AG20443 (cell line): ENCODE measurements at regions not wholly inside any gene's neighbourhood (a gene's known extent, or its start where the extent isn't known, plus 50 kb on each side); places are given as distances from the start of the nearest gene placed in this dataset.
"Not testable (repeated sequence)": the region's sequence is repeated elsewhere in the genome, so short reads cannot be mapped to it uniquely, and the experiment has no call there.

Source experiments
- DNase-seq: peaks from one replicate; pipeline ENCODE4 v3.0.0; 2012; ENCODE audit warnings: low spot score, mixed read lengths

GRCh38 chr2:126952216-126952615 is 53.5 kb downstream of the TEX51 start:
- DNase-seq: no peak

GRCh38 chr2:126953483-126953882 is 54.8 kb downstream of the TEX51 start:
- no peak for DNase-seq

GRCh38 chr2:126954831-126955230 is 56.1 kb downstream of the TEX51 start:
- DNase-seq: no peak

GRCh38 chr2:126956773-126957172 is 58.1 kb downstream of the TEX51 start:
- DNase-seq: not testable (repeated sequence)

- DNase-seq: no peak
These were observed 64.7 kb downstream of the TEX51 start for GRCh38 chr2:126963390-126963789.

- DNase-seq: no peak
These were observed 67.9 kb downstream of the TEX51 start for GRCh38 chr2:126966601-126967000.

GRCh38 chr2:126970583-126970982 is 71.9 kb downstream of the TEX51 start:
- no peak for DNase-seq

GRCh38 chr2:126971162-126971480 is 72.4 kb downstream of the TEX51 start:
- DNase-seq: no peak

GRCh38 chr2:126971481-126972278 is 73.0 kb downstream of the TEX51 start:
- DNase-seq: peak; percentile 93

GRCh38 chr2:126972279-126972626 is 73.6 kb downstream of the TEX51 start:
- DNase-seq: no peak

GRCh38 chr2:126973745-126974144 is 75.1 kb downstream of the TEX51 start:
- DNase-seq: no peak

- no peak for DNase-seq
These were observed 77.3 kb downstream of the TEX51 start for GRCh38 chr2:126975671-126976655.

GRCh38 chr2:126976721-126977328 is 78.1 kb downstream of the TEX51 start:
- no peak for DNase-seq

- DNase-seq: no peak
These were observed 79.6 kb downstream of the TEX51 start for GRCh38 chr2:126978333-126978732.

GRCh38 chr2:126979039-126980003 is 80.6 kb downstream of the TEX51 start:
- no peak for DNase-seq

GRCh38 chr2:126981476-126981875 is 82.8 kb downstream of the TEX51 start:
- no peak for DNase-seq

GRCh38 chr2:126982935-126983334 is 84.2 kb downstream of the TEX51 start:
- no peak for DNase-seq

- no peak for DNase-seq
These were observed 88.0 kb downstream of the TEX51 start for GRCh38 chr2:126986631-126987187.

- no peak for DNase-seq
These were observed 89.8 kb downstream of the TEX51 start for GRCh38 chr2:126988482-126988881.

GRCh38 chr2:126989064-126989463 is 90.4 kb downstream of the TEX51 start:
- not testable (repeated sequence) for DNase-seq

GRCh38 chr2:126990200-126990599 is 91.5 kb downstream of the TEX51 start:
- no peak for DNase-seq
